H9 (cell line): ENCODE measurements at regions not wholly inside any gene's neighbourhood (a gene's known extent, or its start where the extent isn't known, plus 50 kb on each side); places are given as distances from the start of the nearest gene placed in this dataset.

ENCODE experiments used
- DNase-seq: peaks from one replicate; pipeline ENCODE4 v3.0.0-alpha.2; 2017
- H2AFZ ChIP-seq: one replicate; pipeline ENCODE4 v1.6.1; 2013; ENCODE audit warnings: mild to moderate bottlenecking, low read length, control low read depth, moderate library complexity
- H2AK5ac ChIP-seq: 2 replicates; pipeline ENCODE4 v1.6.1; 2013; ENCODE audit warnings: low read length, control low read depth, mixed read lengths; ENCODE audit not compliant: insufficient read length
- H2BK120ac ChIP-seq: one replicate; pipeline ENCODE4 v1.6.1; 2013; ENCODE audit warnings: low read depth, mild to moderate bottlenecking, low read length, control low read depth, inconsistent platforms; ENCODE audit not compliant: poor library complexity, severe bottlenecking
- H2BK12ac ChIP-seq: 2 replicates; pipeline ENCODE4 v1.6.1; 2013; ENCODE audit warnings: low read length, control low read depth, mixed read lengths, low read depth; ENCODE audit not compliant: insufficient read length
- H2BK15ac ChIP-seq: 2 replicates; pipeline ENCODE4 v1.6.1; 2013; ENCODE audit warnings: low read depth, low read length, control low read depth
- H2BK20ac ChIP-seq: one replicate; pipeline ENCODE4 v1.6.1; 2013; ENCODE audit warnings: low read depth, mild to moderate bottlenecking, low read length, control low read depth, inconsistent platforms; ENCODE audit not compliant: poor library complexity, severe bottlenecking
- H2BK5ac ChIP-seq: 2 replicates; pipeline ENCODE4 v1.6.1; 2013; ENCODE audit warnings: low read length, control low read depth, mixed read lengths; ENCODE audit not compliant: insufficient read length
- H3K14ac ChIP-seq: 2 replicates; pipeline ENCODE4 v1.6.1; 2013; ENCODE audit warnings: low read length, control low read depth; ENCODE audit not compliant: insufficient read depth
- H3K18ac ChIP-seq: 2 replicates; pipeline ENCODE4 v1.6.1; 2013; ENCODE audit warnings: low read depth, mild to moderate bottlenecking, mixed read lengths, low read length, control low read depth; ENCODE audit not compliant: insufficient read length
- H3K23ac ChIP-seq: 2 replicates; pipeline ENCODE4 v1.6.1; 2013; ENCODE audit warnings: low read length, control low read depth, mixed read lengths, low read depth; ENCODE audit not compliant: insufficient read length
- H3K23me2 ChIP-seq: 2 replicates; pipeline ENCODE4 v1.6.1; 2013; ENCODE audit warnings: low read depth, mild to moderate bottlenecking, mixed read lengths, low read length, control low read depth; ENCODE audit not compliant: insufficient read length, poor library complexity, severe bottlenecking
- H3K27ac ChIP-seq: 2 replicates; pipeline ENCODE4 v1.5.1; 2013; ENCODE audit warnings: low read length, control low read depth, mixed read lengths, low read depth; ENCODE audit not compliant: insufficient read length
- H3K27me3 ChIP-seq: 2 replicates; pipeline ENCODE4 v1.6.1; 2013; ENCODE audit warnings: low read length, control low read depth, inconsistent platforms; ENCODE audit not compliant: insufficient read depth
- H3K4ac ChIP-seq: 2 replicates; pipeline ENCODE4 v1.6.1; 2013; ENCODE audit warnings: low read depth, mild to moderate bottlenecking, control low read depth, inconsistent platforms, low read length, moderate library complexity
- H3K4me1 ChIP-seq: 2 replicates; pipeline ENCODE4 v1.6.1; 2013; ENCODE audit warnings: low read length, control low read depth, inconsistent platforms; ENCODE audit not compliant: insufficient read depth
- H3K4me2 ChIP-seq: 2 replicates; pipeline ENCODE4 v1.6.1; 2013; ENCODE audit warnings: low read length, control low read depth, mixed read lengths; ENCODE audit not compliant: insufficient read length, insufficient read depth
- H3K56ac ChIP-seq: 2 replicates; pipeline ENCODE4 v1.6.1; 2013; ENCODE audit warnings: low read depth, mild to moderate bottlenecking, mixed read lengths, low read length, control low read depth; ENCODE audit not compliant: insufficient read length
- H3K79me1 ChIP-seq: 2 replicates; pipeline ENCODE4 v1.6.1; 2013; ENCODE audit warnings: low read depth, mild to moderate bottlenecking, moderate library complexity, low read length, control low read depth, inconsistent platforms; ENCODE audit not compliant: insufficient read depth, poor library complexity, severe bottlenecking
- H3K79me2 ChIP-seq: 2 replicates; pipeline ENCODE4 v1.6.1; 2013; ENCODE audit warnings: low read length, control low read depth, inconsistent platforms; ENCODE audit not compliant: insufficient read depth
- H3K9ac ChIP-seq: 2 replicates; pipeline ENCODE4 v1.6.1; 2013; ENCODE audit warnings: low read length, control low read depth, mixed read lengths; ENCODE audit not compliant: insufficient read length; ENCODE audit errors: extremely low read depth
- H3K9me3 ChIP-seq: one replicate; pipeline ENCODE4 v1.6.1; 2013; ENCODE audit warnings: low read depth, low read length, inconsistent platforms; ENCODE audit not compliant: control insufficient read depth
- H3T11ph ChIP-seq: one replicate; pipeline ENCODE4 v1.6.1; 2013; ENCODE audit warnings: mild to moderate bottlenecking, low read length, control low read depth, inconsistent platforms
- H4K20me1 ChIP-seq: one replicate; pipeline ENCODE4 v1.6.1; 2013; ENCODE audit not compliant: control insufficient read depth, insufficient read length, insufficient read depth
- H4K5ac ChIP-seq: 2 replicates; pipeline ENCODE4 v1.6.1; 2013; ENCODE audit warnings: low read depth, mild to moderate bottlenecking, mixed read lengths, low read length, control low read depth; ENCODE audit not compliant: insufficient read length
- H4K8ac ChIP-seq: replicated peaks from 2 replicates; pipeline ENCODE4 v1.6.1; 2013; ENCODE audit warnings: low read length, control low read depth, mixed read lengths, low read depth; ENCODE audit not compliant: insufficient read length
- H4K91ac ChIP-seq: 2 replicates; pipeline ENCODE4 v1.6.1; 2013; ENCODE audit warnings: low read depth, mild to moderate bottlenecking, moderate library complexity, mixed read lengths, low read length, control low read depth; ENCODE audit not compliant: insufficient read length
- H3K27ac Mint-ChIP-seq, 3 experiments: 2 replicates in 2 of 3; 3 replicates in 1 of 3; pipeline ENCODE4 v1.8.0; 2020 to 2021; ENCODE audit warnings: mixed read lengths in 3 of 3, mild to moderate bottlenecking in 1 of 3, moderate library complexity in 1 of 3
- H3K27me3 Mint-ChIP-seq: 2 replicates; pipeline ENCODE4 v1.8.0; 2021; ENCODE audit warnings: low read depth, mild to moderate bottlenecking, moderate library complexity, mixed read lengths
- H3K36me3 Mint-ChIP-seq, 3 experiments: 2 replicates in 2 of 3; 3 replicates in 1 of 3; pipeline ENCODE4 v1.8.0; 2020 to 2021; ENCODE audit warnings: low read depth in 3 of 3, mixed read lengths in 3 of 3; ENCODE audit not compliant: insufficient read depth in 1 of 3
- H3K4me1 Mint-ChIP-seq, 2 experiments: 2 replicates each; pipeline ENCODE4 v1.8.0; 2020; ENCODE audit warnings: mixed read lengths in 2 of 2
- H3K4me3 Mint-ChIP-seq, 2 experiments: 2 replicates in 1 of 2; 3 replicates in 1 of 2; pipeline ENCODE4 v1.8.0; 2020 to 2021; ENCODE audit warnings: mild to moderate bottlenecking in 2 of 2, mixed read lengths in 2 of 2, moderate library complexity in 1 of 2
- H3K9me3 Mint-ChIP-seq, 2 experiments: 2 replicates in 1 of 2; 3 replicates in 1 of 2; pipeline ENCODE4 v1.8.0; 2020; ENCODE audit warnings: mild to moderate bottlenecking in 2 of 2, mixed read lengths in 2 of 2, moderate library complexity in 1 of 2
- CTCF ChIP-seq: fragments of 200-600 bp; sonication (generic); conservative IDR thresholded peaks from 3 replicates; pipeline ENCODE4 v1.8.0; 2021; ENCODE audit warnings: antibody characterized with exemption, mild to moderate bottlenecking
- WGBS: extraction: QIAGEN DNeasy Blood & Tissue Kit; methylation state at CpG from one replicate; pipeline ENCODE4 v1.1.7; 2013; ENCODE audit warnings: missing lambda C conversion rate, low lambda C conversion rate, mixed read lengths; ENCODE audit not compliant: insufficient read length; ENCODE audit errors: extremely low coverage; 5-methylcytosine and 5-hydroxymethylcytosine counted together

GRCh38 chrX:140943513-140943912 is 58.9 kb upstream of the SPANXB1 start:
- Histone ChIP-seq H3K23me2 (no peaks in the 10 kb centered on the region), H3K79me2 (no peaks in the 10 kb centered on the region), H3K23ac (no peak overlapping the region), H2BK15ac (no peak overlapping the region), H2BK12ac (no peak overlapping the region), H3K18ac (no peak overlapping the region), H4K91ac (no peak overlapping the region), H2BK5ac (no peak overlapping the region), H3K4me1 (no peaks in the 10 kb centered on the region), H3K14ac (no peak overlapping the region), H4K8ac (no peak overlapping the region), H4K5ac (no peak overlapping the region), H3K9me3 (no peaks in the 10 kb centered on the region), H3T11ph (no peak overlapping the region), H3K4me2 (no peak overlapping the region), H3K9ac (no peak overlapping the region), H2AFZ (no peak overlapping the region), H2BK20ac (no peak overlapping the region), H4K20me1 (no peaks in the 10 kb centered on the region), H3K56ac (no peak overlapping the region), H2BK120ac (no peak overlapping the region), H3K27ac (no peak overlapping the region), H2AK5ac (no peak overlapping the region), H3K4ac (no peak overlapping the region), H3K27me3 (no peaks in the 10 kb centered on the region), H3K79me1 (no peaks in the 10 kb centered on the region)
- no peak for DNase-seq
- Mint-ChIP-seq H3K9me3 (peaks cover 69 to 70% of the 10 kb centered on the region in 2 experiments), H3K27ac (no peak overlapping the region), H3K27me3 (no peaks in the 10 kb centered on the region), H3K4me1 (no peaks in the 10 kb centered on the region), H3K36me3 (no peaks in the 10 kb centered on the region; a peak in 1 of 7 replicates), H3K4me3 (no peak overlapping the region)
- WGBS, result no CpG with 5 or more reads among the region's 2 CpGs
- no peak for TF ChIP-seq CTCF
